Kidney epithelial cell (primary cell): ENCODE measurements at regions not wholly inside any gene's neighbourhood (a gene's known extent, or its start where the extent isn't known, plus 50 kb on each side); places are given as distances from the start of the nearest gene placed in this dataset.

Experiments used
- DNase-seq: peaks from one replicate; pipeline ENCODE4 v3.0.0-alpha.2; 2010; ENCODE audit warnings: low read depth
- H3K27me3 ChIP-seq: 2 replicates; pipeline ENCODE4 v1.6.0; 2011; ENCODE audit warnings: low read length; ENCODE audit not compliant: control insufficient read depth, insufficient read depth
- H3K36me3 ChIP-seq: 2 replicates; pipeline ENCODE4 v1.5.1; 2011; ENCODE audit warnings: low read length; ENCODE audit not compliant: control insufficient read depth, insufficient read depth
- H3K4me3 ChIP-seq: 2 replicates; pipeline ENCODE4 v1.5.1; 2011; ENCODE audit warnings: low read depth, mild to moderate bottlenecking, control low read depth, low read length
- CTCF ChIP-seq: IDR thresholded peaks from 2 replicates; pipeline ENCODE4 v1.5.1; 2011; ENCODE audit warnings: mild to moderate bottlenecking, moderate library complexity, low read length, control low read depth, inconsistent platforms; ENCODE audit not compliant: insufficient read depth, poor library complexity, severe bottlenecking

GRCh38 chr14:48341069-48341468 lies 665.7 kb upstream of the MDGA2 start:
- Histone ChIP-seq H3K27me3 (no peaks in the 10 kb centered on the region), H3K36me3 (no peaks in the 10 kb centered on the region), H3K4me3 (no peak overlapping the region)
- no peak for TF ChIP-seq CTCF
- no peak for DNase-seq

- no peak for TF ChIP-seq CTCF
- H3K36me3 ChIP-seq = no peaks in the 10 kb centered on the region
- DNase-seq = no peak
Measured at GRCh38 chr14:48333221-48333920, 658.0 kb upstream of the MDGA2 start.

GRCh38 chr14:48331421-48331820 lies 656.0 kb upstream of the MDGA2 start:
- no peak for TF ChIP-seq CTCF
- Histone ChIP-seq H3K36me3 (no peaks in the 10 kb centered on the region), H3K27me3 (no peaks in the 10 kb centered on the region), H3K4me3 (no peak overlapping the region)
- no peak for DNase-seq

More at GRCh38 chr14:48333221-48333920, 658.0 kb upstream of the MDGA2 start:
- Histone ChIP-seq H3K4me3 (no peak overlapping the region), H3K27me3 (no peaks in the 10 kb centered on the region)

GRCh38 chr14:48325486-48325885 lies 650.1 kb upstream of the MDGA2 start:
- Histone ChIP-seq H3K27me3 (no peaks in the 10 kb centered on the region), H3K4me3 (no peak overlapping the region), H3K36me3 (no peaks in the 10 kb centered on the region)
- peak; percentile 7 for DNase-seq
- TF ChIP-seq CTCF = no peak

GRCh38 chr14:48323665-48324064 lies 648.3 kb upstream of the MDGA2 start:
- peak; percentile 62 for DNase-seq
- no peak overlapping the region for H3K4me3 ChIP-seq
- no peak for TF ChIP-seq CTCF

GRCh38 chr14:48319823-48320222 lies 644.4 kb upstream of the MDGA2 start:
- TF ChIP-seq CTCF = no peak
- no peaks in the 10 kb centered on the region for H3K36me3 ChIP-seq

More at GRCh38 chr14:48323665-48324064, 648.3 kb upstream of the MDGA2 start:
- Histone ChIP-seq H3K36me3 (no peaks in the 10 kb centered on the region), H3K27me3 (no peaks in the 10 kb centered on the region)

More at GRCh38 chr14:48319823-48320222, 644.4 kb upstream of the MDGA2 start:
- Histone ChIP-seq H3K4me3 (no peak overlapping the region), H3K27me3 (no peaks in the 10 kb centered on the region)
- DNase-seq = no peak
